IMR-90 (cell line): ENCODE measurements at regions not wholly inside any gene's neighbourhood (a gene's known extent, or its start where the extent isn't known, plus 50 kb on each side); places are given as distances from the start of the nearest gene placed in this dataset.

ENCODE experiments used
- ATAC-seq: fragments of 200-7000 bp; cut with Tn5 transposase; 2 replicates; pipeline ENCODE4 v1.9.1; 2020; ENCODE audit warnings: low read depth, mild to moderate bottlenecking, moderate library complexity
- BruUV-seq: library from RNA; stranded (reverse); fragments of 400-500 nt; replicated peaks from 2 replicates; lab custom pipeline; 2021; lab: Mats Ljungman, UMichigan
- CTCF ChIA-PET: fragments of 300-600 bp; formaldehyde crosslinking; extraction: SDS; loops from one replicate; lab custom pipeline; 2021; ENCODE audit warnings: antibody characterized with exemption; lab: Yijun Ruan, JAX
- POLR2A ChIA-PET: fragments of 300-600 bp; sonication (Branson Sonifier 250); formaldehyde crosslinking; loops from one replicate; lab custom pipeline; 2022; ENCODE audit warnings: antibody characterized with exemption; ENCODE audit not compliant: unreplicated experiment; lab: Charles Lee
- DNase-seq: peaks from one replicate; pipeline ENCODE4 v3.0.0; 2013
- H2AFZ ChIP-seq: replicated peaks from 2 replicates; pipeline ENCODE3; 2013; ENCODE audit warnings: low read length, mild to moderate bottlenecking; ENCODE audit not compliant: poor library complexity
- H2AK5ac ChIP-seq: 2 replicates; pipeline ENCODE4 v1.6.1; 2013; ENCODE audit warnings: low read depth, low read length, inconsistent platforms
- H2AK9ac ChIP-seq: replicated peaks from 2 replicates; pipeline ENCODE3; 2013; ENCODE audit warnings: mild to moderate bottlenecking, low read depth, low read length, moderate library complexity; ENCODE audit not compliant: poor library complexity
- H2BK120ac ChIP-seq: 2 replicates; pipeline ENCODE4 v1.6.1; 2013; ENCODE audit warnings: low read depth, low read length, inconsistent platforms
- H2BK15ac ChIP-seq: 3 replicates; pipeline ENCODE4 v1.6.1; 2013; ENCODE audit warnings: low read depth, low read length, inconsistent platforms
- H2BK20ac ChIP-seq: 2 replicates; pipeline ENCODE4 v1.6.1; 2013; ENCODE audit warnings: low read depth, mild to moderate bottlenecking, inconsistent platforms, low read length, moderate library complexity
- H2BK5ac ChIP-seq: 2 replicates; pipeline ENCODE4 v1.6.1; 2013; ENCODE audit warnings: mild to moderate bottlenecking, low read depth, low read length, inconsistent platforms; ENCODE audit not compliant: poor library complexity, severe bottlenecking
- H3K14ac ChIP-seq: replicated peaks from 2 replicates; pipeline ENCODE4 v1.6.1; 2013; ENCODE audit warnings: low read depth, low read length, inconsistent platforms
- H3K18ac ChIP-seq: 2 replicates; pipeline ENCODE4 v1.6.1; 2013; ENCODE audit warnings: low read depth, low read length, control low read depth
- H3K23ac ChIP-seq: 2 replicates; pipeline ENCODE4 v1.6.1; 2013; ENCODE audit warnings: low read depth, low read length, inconsistent platforms
- H3K27ac ChIP-seq: 2 replicates; pipeline ENCODE4 v1.5.1; 2013; ENCODE audit warnings: mild to moderate bottlenecking, control low read depth, low read length; ENCODE audit not compliant: insufficient read depth
- H3K27me3 ChIP-seq: 2 replicates; pipeline ENCODE4 v1.6.1; 2013; ENCODE audit warnings: low read length; ENCODE audit not compliant: control insufficient read depth, insufficient read depth
- H3K36me3 ChIP-seq: 2 replicates; pipeline ENCODE4 v1.6.1; 2013; ENCODE audit warnings: low read length, mixed read lengths; ENCODE audit not compliant: control insufficient read depth, insufficient read depth
- H3K4ac ChIP-seq: 2 replicates; pipeline ENCODE4 v1.6.1; 2013; ENCODE audit warnings: low read depth, low read length, inconsistent platforms
- H3K4me1 ChIP-seq: 2 replicates; pipeline ENCODE4 v1.6.1; 2013; ENCODE audit warnings: low read length, mixed read lengths; ENCODE audit not compliant: control insufficient read depth, insufficient read depth
- H3K4me2 ChIP-seq: 2 replicates; pipeline ENCODE4 v1.6.1; 2013; ENCODE audit warnings: low read depth, mild to moderate bottlenecking, control low read depth, low read length, moderate library complexity
- H3K4me3 ChIP-seq: 2 replicates; pipeline ENCODE4 v1.5.1; 2013; ENCODE audit warnings: low read depth, mild to moderate bottlenecking, control low read depth, low read length, moderate library complexity; ENCODE audit not compliant: insufficient read depth
- H3K56ac ChIP-seq: 2 replicates; pipeline ENCODE4 v1.6.1; 2013; ENCODE audit warnings: low read length, inconsistent platforms; ENCODE audit not compliant: insufficient read depth; ENCODE audit errors: extremely low read depth
- H3K79me1 ChIP-seq, 2 experiments: 2 replicates each; pipeline ENCODE4 v1.6.1; 2013; ENCODE audit warnings: low read length in 2 of 2, inconsistent platforms in 1 of 2, low read depth in 1 of 2
- H3K9ac ChIP-seq: 2 replicates; pipeline ENCODE4 v1.6.1; 2013; ENCODE audit warnings: low read depth, low read length, control low read depth
- H3K9me1 ChIP-seq: 2 replicates; pipeline ENCODE4 v1.6.1; 2013; ENCODE audit warnings: low read length, inconsistent platforms; ENCODE audit not compliant: insufficient read depth
- H3K9me3 ChIP-seq: 2 replicates; pipeline ENCODE4 v1.6.1; 2013; ENCODE audit warnings: low read length; ENCODE audit not compliant: control insufficient read depth, insufficient read depth
- H4K20me1 ChIP-seq: 2 replicates; pipeline ENCODE4 v1.6.1; 2013; ENCODE audit warnings: low read length, inconsistent platforms; ENCODE audit not compliant: insufficient read depth
- H4K5ac ChIP-seq: 2 replicates; pipeline ENCODE4 v1.6.1; 2013; ENCODE audit warnings: mild to moderate bottlenecking, low read depth, low read length, control low read depth
- H4K8ac ChIP-seq, 2 experiments: 2 replicates each; pipeline ENCODE4 v1.6.1; 2013; ENCODE audit warnings: low read depth in 2 of 2, low read length in 2 of 2, control low read depth in 1 of 2, inconsistent platforms in 1 of 2
- H4K91ac ChIP-seq: 2 replicates; pipeline ENCODE4 v1.6.1; 2013; ENCODE audit warnings: low read depth, low read length, inconsistent platforms; ENCODE audit not compliant: insufficient read depth
- BHLHE40 ChIP-seq: fragments of 150-350 bp; IDR thresholded peaks from 2 replicates; pipeline ENCODE4 v1.6.1; 2016; ENCODE audit warnings: mild to moderate bottlenecking, low read depth, low read length
- CEBPB ChIP-seq: IDR thresholded peaks from 2 replicates; pipeline ENCODE4 v1.6.1; 2012; ENCODE audit warnings: low read depth, low read length, improper control_type of control experiment
- CHD1 ChIP-seq: IDR thresholded peaks from 2 replicates; pipeline ENCODE4 v1.6.1; 2012; ENCODE audit warnings: low read depth, low read length, improper control_type of control experiment
- FOS ChIP-seq: fragments of 150-350 bp; IDR thresholded peaks from 2 replicates; pipeline ENCODE4 v1.6.1; 2016; ENCODE audit warnings: low read depth, low read length
- MAFK ChIP-seq: IDR thresholded peaks from 2 replicates; pipeline ENCODE4 v1.6.1; 2012; ENCODE audit warnings: low read depth, low read length, improper control_type of control experiment
- MAZ ChIP-seq: IDR thresholded peaks from 2 replicates; pipeline ENCODE4 v1.6.1; 2012; ENCODE audit warnings: low read depth, mild to moderate bottlenecking, low read length, improper control_type of control experiment, moderate library complexity, borderline replicate concordance
- MXI1 ChIP-seq: IDR thresholded peaks from 2 replicates; pipeline ENCODE4 v1.6.1; 2012; ENCODE audit warnings: low read depth, mild to moderate bottlenecking, low read length, moderate library complexity, borderline replicate concordance
- NFE2L2 ChIP-seq: fragments of 150-350 bp; IDR thresholded peaks from 2 replicates; pipeline ENCODE4 v1.6.1; 2016; ENCODE audit warnings: low read depth, mild to moderate bottlenecking, low read length
- POLR2A ChIP-seq: IDR thresholded peaks from 2 replicates; pipeline ENCODE4 v1.6.1; 2012; ENCODE audit warnings: mild to moderate bottlenecking, low read depth, low read length
- RAD21 ChIP-seq: IDR thresholded peaks from 2 replicates; pipeline ENCODE4 v1.6.1; 2012; ENCODE audit warnings: low read length, improper control_type of control experiment
- RCOR1 ChIP-seq: IDR thresholded peaks from 2 replicates; pipeline ENCODE4 v1.6.1; 2012; ENCODE audit warnings: mild to moderate bottlenecking, low read length, improper control_type of control experiment; ENCODE audit not compliant: insufficient replicate concordance
- RFX5 ChIP-seq: IDR thresholded peaks from 2 replicates; pipeline ENCODE4 v1.8.0; 2012; ENCODE audit warnings: low read depth, mild to moderate bottlenecking, low read length, moderate library complexity
- SMC3 ChIP-seq: fragments of 150-350 bp; IDR thresholded peaks from 2 replicates; pipeline ENCODE4 v1.6.1; 2016; ENCODE audit warnings: low read depth, mild to moderate bottlenecking, antibody characterized with exemption, low read length, moderate library complexity
- WGBS, 2 experiments: methylation state at CpG; one replicate each; pipeline versions ENCODE4 v1.1.5 to v1.1.7; 2013; ENCODE audit warnings: missing lambda C conversion rate in 2 of 2; ENCODE audit not compliant: insufficient read length in 1 of 2; ENCODE audit errors: extremely low coverage in 2 of 2; 5-methylcytosine and 5-hydroxymethylcytosine counted together
- dilution Hi-C: fragments of 300-500 bp; cut with HindIII; formaldehyde crosslinking; loops from one replicate; pipeline ENCODE4 v1.14.3; 2018; ENCODE audit warnings: low sequenced_read_pairs; ENCODE audit not compliant: unreplicated experiment
- in situ Hi-C: fragments of 300-500 bp; cut with MboI; formaldehyde crosslinking; loops from 3 replicates; pipeline ENCODE4 v1.14.3; 2019; ENCODE audit warnings: low sequenced_read_pairs, inconsistent platforms, mixed read lengths
- intact Hi-C: fragments of 100-400 bp; cut with micrococcal nuclease; formaldehyde crosslinking; loops from 2 replicates; pipeline ENCODE4 v1.10.0; 2022
- TF ChIP-seq, protein P1 (sequence below): conservative IDR thresholded peaks from 2 replicates; pipeline ENCODE4 v1.5.1; 2012; ENCODE audit warnings: mild to moderate bottlenecking, low read depth, low read length, improper control_type of control experiment
- TF ChIP-seq, protein P2 (sequence below): fragments of 150-350 bp; IDR thresholded peaks from 2 replicates; pipeline ENCODE4 v1.6.1; 2017; ENCODE audit warnings: mild to moderate bottlenecking, antibody characterized with exemption, low read length, low read depth
- TF ChIP-seq, protein P3 (sequence below): fragments of 150-350 bp; IDR thresholded peaks from 2 replicates; pipeline ENCODE4 v1.6.1; 2016; ENCODE audit warnings: low read depth, mild to moderate bottlenecking, low read length, moderate library complexity, borderline replicate concordance

DNA sequence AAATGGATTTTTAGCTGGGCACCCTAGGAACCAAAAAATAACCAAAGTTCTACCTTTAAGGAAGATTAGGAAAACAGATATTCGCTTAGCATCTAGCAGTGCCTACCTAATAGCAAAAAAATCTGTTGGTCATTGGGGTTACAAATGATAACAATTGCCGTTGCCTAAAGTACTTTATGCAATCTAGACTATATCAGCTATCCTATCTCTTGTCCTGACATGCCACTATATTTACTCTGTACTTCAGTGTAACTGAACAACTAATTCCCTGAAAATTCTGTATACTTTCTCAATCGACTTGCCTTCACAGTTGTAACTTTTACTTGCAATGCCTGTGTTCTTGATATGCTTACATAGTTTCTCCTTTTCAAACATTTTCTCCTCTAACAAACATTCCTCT, 282.9 kb upstream of the PCDH7 start:
- H2AK9ac ChIP-seq, result no peak overlapping the region
- no peaks in the 10 kb centered on the region for H3K36me3 ChIP-seq
- WGBS, 2 experiments, result 40% methylated on average over 1 of the region's 3 CpGs; no CpG with 5 or more reads in 1 of the 2 experiments
- H3K23ac ChIP-seq, result no peak overlapping the region
- no peaks in the 10 kb centered on the region for H3K27me3 ChIP-seq
- H2BK15ac ChIP-seq, result no peak overlapping the region
- no peak overlapping the region for H4K8ac ChIP-seq
- no peaks in the 10 kb centered on the region for H4K20me1 ChIP-seq
- BruUV-seq, result no TSS peak
- no peak overlapping the region for H3K14ac ChIP-seq
- no peaks in the 10 kb centered on the region for H3K9me3 ChIP-seq
- H2BK5ac ChIP-seq, result no peak overlapping the region
- in situ Hi-C loops (no loop called here), dilution Hi-C loops (no loop called here), intact Hi-C loops (no loop called here)
- CTCF ChIA-PET, result interaction anchor here (0.8 kb wide), 1 partner anchor 11 kb away, joined by 3 read pairs; no protein-coding TSS in a partner anchor
- ATAC-seq (no peak), DNase-seq (no peak)
- no peaks in the 10 kb centered on the region for H3K79me1 ChIP-seq
- no peak overlapping the region for H3K4ac ChIP-seq
- H2BK120ac ChIP-seq, result no peak overlapping the region
- H2BK20ac ChIP-seq, result no peak overlapping the region
- H3K9me1 ChIP-seq, result no peaks in the 10 kb centered on the region
- no peak overlapping the region for H2AFZ ChIP-seq
- H3K56ac ChIP-seq, result no peak overlapping the region
- H3K4me2 ChIP-seq, result no peak overlapping the region
- no peaks in the 10 kb centered on the region for H3K4me1 ChIP-seq
- POLR2A ChIA-PET, result no interaction called here
- TF ChIP-seq SMC3, result no peak
- no peak for TF ChIP-seq RCOR1
- TF ChIP-seq BHLHE40, result no peak
- no peak for TF ChIP-seq FOS
- TF ChIP-seq MAZ, result no peak
- TF ChIP-seq POLR2A, result no peak
- TF ChIP-seq, protein P1, sequence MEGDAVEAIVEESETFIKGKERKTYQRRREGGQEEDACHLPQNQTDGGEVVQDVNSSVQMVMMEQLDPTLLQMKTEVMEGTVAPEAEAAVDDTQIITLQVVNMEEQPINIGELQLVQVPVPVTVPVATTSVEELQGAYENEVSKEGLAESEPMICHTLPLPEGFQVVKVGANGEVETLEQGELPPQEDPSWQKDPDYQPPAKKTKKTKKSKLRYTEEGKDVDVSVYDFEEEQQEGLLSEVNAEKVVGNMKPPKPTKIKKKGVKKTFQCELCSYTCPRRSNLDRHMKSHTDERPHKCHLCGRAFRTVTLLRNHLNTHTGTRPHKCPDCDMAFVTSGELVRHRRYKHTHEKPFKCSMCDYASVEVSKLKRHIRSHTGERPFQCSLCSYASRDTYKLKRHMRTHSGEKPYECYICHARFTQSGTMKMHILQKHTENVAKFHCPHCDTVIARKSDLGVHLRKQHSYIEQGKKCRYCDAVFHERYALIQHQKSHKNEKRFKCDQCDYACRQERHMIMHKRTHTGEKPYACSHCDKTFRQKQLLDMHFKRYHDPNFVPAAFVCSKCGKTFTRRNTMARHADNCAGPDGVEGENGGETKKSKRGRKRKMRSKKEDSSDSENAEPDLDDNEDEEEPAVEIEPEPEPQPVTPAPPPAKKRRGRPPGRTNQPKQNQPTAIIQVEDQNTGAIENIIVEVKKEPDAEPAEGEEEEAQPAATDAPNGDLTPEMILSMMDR, result no peak
- no peak for TF ChIP-seq RAD21
- TF ChIP-seq NFE2L2, result no peak
- no peak for TF ChIP-seq RFX5
- no peak for TF ChIP-seq MAFK
- TF ChIP-seq CEBPB, result no peak
- TF ChIP-seq MXI1, result no peak
- TF ChIP-seq, protein P2, sequence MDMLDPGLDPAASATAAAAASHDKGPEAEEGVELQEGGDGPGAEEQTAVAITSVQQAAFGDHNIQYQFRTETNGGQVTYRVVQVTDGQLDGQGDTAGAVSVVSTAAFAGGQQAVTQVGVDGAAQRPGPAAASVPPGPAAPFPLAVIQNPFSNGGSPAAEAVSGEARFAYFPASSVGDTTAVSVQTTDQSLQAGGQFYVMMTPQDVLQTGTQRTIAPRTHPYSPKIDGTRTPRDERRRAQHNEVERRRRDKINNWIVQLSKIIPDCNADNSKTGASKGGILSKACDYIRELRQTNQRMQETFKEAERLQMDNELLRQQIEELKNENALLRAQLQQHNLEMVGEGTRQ, result no peak
- TF ChIP-seq, protein P3, sequence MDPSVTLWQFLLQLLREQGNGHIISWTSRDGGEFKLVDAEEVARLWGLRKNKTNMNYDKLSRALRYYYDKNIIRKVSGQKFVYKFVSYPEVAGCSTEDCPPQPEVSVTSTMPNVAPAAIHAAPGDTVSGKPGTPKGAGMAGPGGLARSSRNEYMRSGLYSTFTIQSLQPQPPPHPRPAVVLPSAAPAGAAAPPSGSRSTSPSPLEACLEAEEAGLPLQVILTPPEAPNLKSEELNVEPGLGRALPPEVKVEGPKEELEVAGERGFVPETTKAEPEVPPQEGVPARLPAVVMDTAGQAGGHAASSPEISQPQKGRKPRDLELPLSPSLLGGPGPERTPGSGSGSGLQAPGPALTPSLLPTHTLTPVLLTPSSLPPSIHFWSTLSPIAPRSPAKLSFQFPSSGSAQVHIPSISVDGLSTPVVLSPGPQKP, result no peak
- TF ChIP-seq CHD1, result no peak
- no peak overlapping the region for H3K27ac ChIP-seq
- H2AK5ac ChIP-seq, result no peak overlapping the region
- H3K9ac ChIP-seq, result no peak overlapping the region
- H4K91ac ChIP-seq, result no peak overlapping the region
- H3K4me3 ChIP-seq, result no peak overlapping the region
- no peak overlapping the region for H3K18ac ChIP-seq
- no peak overlapping the region for H4K5ac ChIP-seq
